Ascending aorta (tissue), 2 donors: ENCODE measurements at regions not wholly inside any gene's neighbourhood (a gene's known extent, or its start where the extent isn't known, plus 50 kb on each side); places are given as distances from the start of the nearest gene placed in this dataset.
"Not testable (repeated sequence)": the region's sequence is repeated elsewhere in the genome, so short reads cannot be mapped to it uniquely, and the experiment has no call there.

Experiments used
- DNase-seq, 2 donors: peaks; one replicate each; pipeline ENCODE4 v3.0.0-alpha.2; 2019; ENCODE audit warnings: low spot score in 2 of 2
- H3K27ac ChIP-seq, 2 donors: fragments of 200-600 bp; sonication (generic); one replicate each; pipeline ENCODE4 v1.5.1; 2016 to 2017; ENCODE audit warnings: mild to moderate bottlenecking in 1 of 2
- H3K27me3 ChIP-seq: fragments of 200-600 bp; sonication (generic); one replicate; pipeline ENCODE4 v1.5.1; 2017
- H3K36me3 ChIP-seq, 2 donors: fragments of 200-600 bp; sonication (generic); one replicate each; pipeline ENCODE4 v1.5.1; 2016
- H3K4me1 ChIP-seq, 2 donors: fragments of 200-600 bp; sonication (generic); one replicate each; pipeline ENCODE4 v1.5.1; 2016 to 2017; ENCODE audit warnings: mild to moderate bottlenecking in 1 of 2
- H3K4me3 ChIP-seq, 2 donors: fragments of 200-600 bp; sonication (generic); one replicate each; pipeline ENCODE4 v1.5.1; 2016 to 2017; ENCODE audit warnings: mild to moderate bottlenecking in 1 of 2
- H3K9me3 ChIP-seq, 2 donors: fragments of 200-600 bp; sonication (generic); one replicate each; pipeline ENCODE4 v1.5.1; 2016
- intact Hi-C: fragments of 100-400 bp; cut with DNase I; formaldehyde crosslinking; loops from one replicate; pipeline ENCODE4 v1.15.1; 2023
- TF ChIP-seq, protein P1 (sequence below), 3 experiments: fragments of 200-600 bp in 2 of 3; fragments of 450-650 bp in 1 of 3; sonication (generic) in 2 of 3; IDR thresholded peaks; one replicate each; pipeline ENCODE4 v1.5.1; 2016 to 2019; ENCODE audit warnings: antibody characterized with exemption in 3 of 3, mild to moderate bottlenecking in 1 of 3, moderate library complexity in 1 of 3

DNA sequence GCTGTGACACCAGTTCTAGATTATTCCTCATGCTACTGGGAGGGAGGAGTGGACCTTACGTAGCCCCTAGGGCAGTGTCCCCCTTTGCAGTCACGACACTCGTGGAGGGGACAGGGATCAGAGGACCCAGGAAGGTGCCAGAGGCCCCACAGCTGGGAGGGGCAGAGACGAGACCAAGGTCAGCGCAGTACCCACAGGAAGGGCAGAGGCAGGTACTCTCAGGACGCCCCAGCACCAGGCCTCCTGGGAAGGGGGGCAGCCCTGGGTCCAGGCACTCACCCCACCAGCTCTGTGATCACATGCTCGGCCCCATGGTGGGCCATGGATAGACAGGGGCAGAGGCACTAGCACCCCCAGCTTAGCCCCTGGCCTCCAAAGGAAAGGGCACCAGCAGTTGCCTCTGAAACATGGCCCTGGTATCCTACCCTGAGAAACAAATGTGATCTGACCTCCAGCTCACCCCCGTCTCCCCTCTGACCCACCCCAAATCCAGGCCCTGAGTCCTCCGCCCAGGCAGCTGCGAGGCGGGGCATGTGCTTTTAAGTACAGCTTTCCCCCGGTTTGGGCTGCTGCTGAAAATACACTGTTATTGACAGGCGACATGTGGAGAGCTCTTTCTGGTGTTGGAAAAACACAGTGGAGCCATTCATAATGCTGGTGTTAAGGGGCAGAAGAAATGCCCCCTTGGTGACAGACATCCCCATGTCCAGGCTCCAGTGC lies 361.9 kb downstream of the C16orf95 start:
- no peak overlapping the region for H3K27ac ChIP-seq
- TF ChIP-seq, protein P1, sequence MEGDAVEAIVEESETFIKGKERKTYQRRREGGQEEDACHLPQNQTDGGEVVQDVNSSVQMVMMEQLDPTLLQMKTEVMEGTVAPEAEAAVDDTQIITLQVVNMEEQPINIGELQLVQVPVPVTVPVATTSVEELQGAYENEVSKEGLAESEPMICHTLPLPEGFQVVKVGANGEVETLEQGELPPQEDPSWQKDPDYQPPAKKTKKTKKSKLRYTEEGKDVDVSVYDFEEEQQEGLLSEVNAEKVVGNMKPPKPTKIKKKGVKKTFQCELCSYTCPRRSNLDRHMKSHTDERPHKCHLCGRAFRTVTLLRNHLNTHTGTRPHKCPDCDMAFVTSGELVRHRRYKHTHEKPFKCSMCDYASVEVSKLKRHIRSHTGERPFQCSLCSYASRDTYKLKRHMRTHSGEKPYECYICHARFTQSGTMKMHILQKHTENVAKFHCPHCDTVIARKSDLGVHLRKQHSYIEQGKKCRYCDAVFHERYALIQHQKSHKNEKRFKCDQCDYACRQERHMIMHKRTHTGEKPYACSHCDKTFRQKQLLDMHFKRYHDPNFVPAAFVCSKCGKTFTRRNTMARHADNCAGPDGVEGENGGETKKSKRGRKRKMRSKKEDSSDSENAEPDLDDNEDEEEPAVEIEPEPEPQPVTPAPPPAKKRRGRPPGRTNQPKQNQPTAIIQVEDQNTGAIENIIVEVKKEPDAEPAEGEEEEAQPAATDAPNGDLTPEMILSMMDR (IDR thresholded peaks at IDR 0.05), result no peak
- no peaks in the 10 kb centered on the region for H3K36me3 ChIP-seq
- H3K4me1 ChIP-seq, result no peaks in the 10 kb centered on the region
- intact Hi-C loops, result no loop called here
- no peak for DNase-seq
- no peaks in the 10 kb centered on the region for H3K27me3 ChIP-seq
- H3K9me3 ChIP-seq, result no peaks in the 10 kb centered on the region
- no peak overlapping the region for H3K4me3 ChIP-seq

DNA sequence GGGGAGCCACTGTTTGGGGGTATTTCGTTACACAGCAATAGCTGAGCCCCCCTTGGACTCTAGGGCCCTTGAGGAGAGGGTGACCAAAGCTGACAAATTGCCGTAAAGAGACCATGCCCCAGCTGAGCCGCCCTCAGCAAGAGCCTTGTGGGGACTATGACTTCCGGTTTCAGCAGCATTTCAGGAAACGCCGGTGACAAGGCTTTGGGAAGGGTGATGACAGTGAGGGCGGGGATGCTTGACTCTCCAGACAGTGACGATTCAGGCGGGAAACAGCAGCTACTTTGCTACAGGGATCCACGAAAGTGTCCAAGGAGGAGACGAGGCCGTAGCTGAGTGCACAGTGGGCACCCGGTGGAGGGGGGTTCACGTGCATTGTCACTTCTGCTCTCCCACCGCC lies 360.8 kb downstream of the C16orf95 start:
- Histone ChIP-seq H3K27me3 (no peaks in the 10 kb centered on the region), H3K9me3 (no peaks in the 10 kb centered on the region), H3K36me3 (no peaks in the 10 kb centered on the region), H3K4me3 (no peak overlapping the region), H3K27ac (no peak overlapping the region), H3K4me1 (no peaks in the 10 kb centered on the region)
- TF ChIP-seq, protein P1 (IDR thresholded peaks at IDR 0.05), result no peak
- intact Hi-C loops, result no loop called here
- DNase-seq, result no peak

DNA sequence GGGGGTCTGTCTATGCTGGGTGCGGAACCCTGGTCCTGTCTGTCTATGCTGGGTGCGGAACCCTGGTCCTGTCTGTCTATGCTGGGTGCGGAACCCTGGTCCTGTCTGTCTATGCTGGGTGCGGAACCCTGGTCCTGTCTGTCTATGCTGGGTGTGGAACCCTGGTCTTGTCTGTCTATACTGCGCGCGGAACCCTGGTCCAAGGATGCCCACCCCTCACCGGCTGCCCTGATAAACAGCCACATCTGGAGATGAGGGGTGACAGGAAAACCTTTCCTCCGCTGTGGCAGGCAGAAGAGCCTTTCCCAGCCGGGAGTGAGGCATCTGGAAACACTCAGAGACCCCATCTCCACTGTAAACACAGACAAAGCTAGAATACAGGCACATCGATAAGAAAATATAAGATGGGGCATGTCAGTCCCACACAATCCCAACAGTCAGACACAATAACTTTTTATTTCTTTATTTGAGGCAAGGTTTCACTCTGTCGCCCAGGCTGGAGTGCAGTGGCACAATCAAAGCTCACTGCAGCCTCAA lies 359.5 kb downstream of the C16orf95 start:
- H3K4me1 ChIP-seq, H3K9me3 ChIP-seq, H3K36me3 ChIP-seq, DNase-seq, H3K27me3 ChIP-seq, H3K27ac ChIP-seq, H3K4me3 ChIP-seq, intact Hi-C loops: not testable (repeated sequence)

DNA sequence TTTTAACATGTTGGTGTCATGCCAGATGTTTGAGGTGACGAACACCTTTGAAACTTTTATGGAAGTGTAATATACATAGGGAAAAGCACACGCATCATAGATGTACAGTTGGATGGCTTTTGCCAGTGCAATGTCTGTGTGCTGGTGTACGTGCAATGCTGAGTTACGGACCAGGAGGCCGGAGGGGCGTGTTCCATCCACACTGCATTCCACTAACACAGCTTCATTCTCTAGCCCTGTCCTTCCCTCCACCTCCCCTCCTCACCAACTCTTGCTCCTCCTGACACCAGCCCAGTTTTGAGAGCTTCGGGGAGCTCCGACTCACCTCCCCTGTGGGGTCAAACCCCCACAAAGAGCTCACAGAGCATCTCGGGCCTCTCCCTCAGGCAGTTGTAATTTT lies 358.8 kb downstream of the C16orf95 start:
- Histone ChIP-seq H3K36me3 (no peaks in the 10 kb centered on the region), H3K4me3 (no peak overlapping the region), H3K4me1 (no peaks in the 10 kb centered on the region), H3K27me3 (no peaks in the 10 kb centered on the region), H3K9me3 (no peaks in the 10 kb centered on the region), H3K27ac (no peak overlapping the region)
- intact Hi-C loops, result no loop called here
- no peak for DNase-seq
- TF ChIP-seq, protein P1 (IDR thresholded peaks at IDR 0.05), result no peak

DNA sequence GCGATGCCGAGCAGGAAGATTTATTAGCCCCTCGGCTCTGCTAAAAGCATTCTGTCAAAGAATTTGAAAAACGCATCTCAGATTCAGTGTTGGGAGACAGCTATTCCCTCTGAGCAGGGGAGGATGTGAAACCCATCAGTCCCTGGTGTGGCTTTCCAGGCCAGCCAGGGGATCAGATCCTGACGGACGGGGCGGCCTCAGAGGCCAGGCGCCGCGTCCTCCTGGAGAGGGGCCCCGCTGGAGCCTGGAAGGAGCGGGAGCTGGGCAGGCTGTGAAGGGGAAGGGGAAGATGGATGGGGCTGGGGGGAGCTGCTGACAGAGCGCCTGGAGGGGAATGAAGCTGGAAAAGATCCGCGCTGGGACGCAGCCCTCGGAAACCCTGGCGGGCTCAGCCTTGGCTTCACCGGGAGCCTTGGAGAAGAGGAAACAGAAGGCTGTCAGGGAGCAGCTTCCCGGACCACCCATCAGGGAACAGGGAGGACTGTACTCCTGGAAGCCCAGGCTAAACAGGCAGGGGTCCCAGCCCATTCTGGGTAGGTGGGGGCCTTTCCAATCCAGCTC lies 358.0 kb downstream of the C16orf95 start:
- intact Hi-C loops, result no loop called here
- Histone ChIP-seq H3K36me3 (no peaks in the 10 kb centered on the region), H3K4me3 (no peak overlapping the region), H3K9me3 (no peaks in the 10 kb centered on the region), H3K27ac (no peak overlapping the region), H3K4me1 (no peaks in the 10 kb centered on the region), H3K27me3 (no peaks in the 10 kb centered on the region)
- no peak for DNase-seq
- TF ChIP-seq, protein P1 (IDR thresholded peaks at IDR 0.05), result no peak

DNA sequence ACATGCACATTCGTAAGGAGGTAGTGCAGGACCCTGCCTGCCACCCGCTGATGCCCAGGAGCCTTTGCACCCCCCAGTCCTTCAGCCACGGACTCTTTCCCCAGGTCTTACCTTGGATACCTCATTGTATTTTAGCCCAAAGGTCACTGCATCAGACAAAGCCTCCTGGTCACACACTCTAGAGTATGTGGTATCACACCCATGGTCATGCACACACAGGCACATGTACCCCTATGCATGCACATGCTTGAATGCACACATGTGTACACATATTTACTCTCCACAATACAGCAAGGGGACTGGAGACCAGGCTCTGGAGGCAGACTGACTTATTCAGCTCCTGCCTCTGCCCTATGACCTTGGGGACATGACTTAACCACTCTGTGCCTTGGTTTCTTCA lies 357.5 kb downstream of the C16orf95 start:
- no peaks in the 10 kb centered on the region for H3K36me3 ChIP-seq
- no peaks in the 10 kb centered on the region for H3K9me3 ChIP-seq
- intact Hi-C loops, result no loop called here
- no peak for DNase-seq
- H3K4me3 ChIP-seq, result no peak overlapping the region
- H3K4me1 ChIP-seq, result no peaks in the 10 kb centered on the region
- TF ChIP-seq, protein P1 (IDR thresholded peaks at IDR 0.05), result no peak
- H3K27me3 ChIP-seq, result no peaks in the 10 kb centered on the region
- no peak overlapping the region for H3K27ac ChIP-seq
